GM12878 (cell line): ENCODE measurements at regions not wholly inside any gene's neighbourhood (a gene's known extent, or its start where the extent isn't known, plus 50 kb on each side); places are given as distances from the start of the nearest gene placed in this dataset.

ENCODE experiments used
- ATAC-seq: fragments of 200-7000 bp; cut with Tn5 transposase; 3 replicates; pipeline ENCODE4 v1.9.1; 2020; ENCODE audit warnings: mild to moderate bottlenecking, moderate library complexity
- BruUV-seq: library from RNA; stranded (reverse); fragments of 400-500 nt; replicated peaks from 2 replicates; lab custom pipeline; 2021; lab: Mats Ljungman, UMichigan
- CTCF ChIA-PET: fragments of 300-600 bp; sonication (Branson Sonifier 250); formaldehyde crosslinking; extraction: SDS; loops from one replicate; lab custom pipeline; 2021; ENCODE audit warnings: inconsistent platforms; lab: Yijun Ruan, JAX
- POLR2A ChIA-PET: fragments of 350-600 bp; formaldehyde crosslinking; extraction: SDS; loops from one replicate; lab custom pipeline; 2021; ENCODE audit warnings: inconsistent platforms; lab: Charles Lee
- RAD21 ChIA-PET: fragments of 300-600 bp; sonication (Branson Sonifier 250); formaldehyde crosslinking; loops from one replicate; lab custom pipeline; 2023; ENCODE audit warnings: antibody characterized with exemption; ENCODE audit not compliant: unreplicated experiment; lab: Charles Lee
- SMC1A ChIA-PET: fragments of 300-600 bp; sonication (Branson Sonifier 250); formaldehyde crosslinking; loops from one replicate; lab custom pipeline; 2023; ENCODE audit not compliant: unreplicated experiment, uncharacterized antibody; lab: Charles Lee
- DNase-seq: peaks from one replicate; pipeline ENCODE4 v3.0.0-alpha.2; 2011; ENCODE audit warnings: low read depth, low spot score
- FAIRE-seq: peaks from 3 replicates; lab custom pipeline; 2011; peaks lifted over from hg19 to GRCh38; lab: Jason Lieb, UNC
- H2AFZ ChIP-seq: 2 replicates; pipeline ENCODE4 v1.6.0; 2011; ENCODE audit warnings: low read depth, low read length, control low read depth; ENCODE audit not compliant: control insufficient read depth
- H3K27ac ChIP-seq: 2 replicates; pipeline ENCODE4 v1.5.1; 2011; ENCODE audit warnings: control low read depth; ENCODE audit not compliant: control insufficient read depth, insufficient read depth
- H3K27me3 ChIP-seq, 2 experiments: replicated peaks in 1 of 2; 2 replicates each; pipeline versions ENCODE4 v1.6.0 to v1.6.1; 2011; ENCODE audit warnings: low read length in 1 of 2; ENCODE audit not compliant: control insufficient read depth in 2 of 2, insufficient read depth in 2 of 2
- H3K36me3 ChIP-seq, 2 experiments: 2 replicates each; pipeline ENCODE4 v1.5.1; 2011; ENCODE audit warnings: low read length in 1 of 2; ENCODE audit not compliant: control insufficient read depth in 2 of 2, insufficient read depth in 2 of 2
- H3K4me1 ChIP-seq: 2 replicates; pipeline ENCODE4 v1.6.1; 2011; ENCODE audit warnings: mild to moderate bottlenecking, low read length, moderate library complexity, mixed read lengths; ENCODE audit not compliant: control insufficient read depth, insufficient read depth
- H3K4me2 ChIP-seq: 2 replicates; pipeline ENCODE4 v1.6.0; 2011; ENCODE audit warnings: control low read depth; ENCODE audit not compliant: control insufficient read depth, insufficient read depth
- H3K4me3 ChIP-seq: fragments of 200-600 bp; sonication (generic); 2 replicates; pipeline ENCODE4 v1.5.1; 2016
- H3K79me2 ChIP-seq: 2 replicates; pipeline ENCODE4 v1.6.0; 2011; ENCODE audit warnings: low read length; ENCODE audit not compliant: control insufficient read depth, insufficient read depth
- H3K9ac ChIP-seq: 2 replicates; pipeline ENCODE4 v1.8.0; 2011; ENCODE audit warnings: low read length, control low read depth, mixed read lengths; ENCODE audit not compliant: control insufficient read depth, insufficient read depth
- H3K9me3 ChIP-seq: replicated peaks from 3 replicates; pipeline ENCODE4 v1.5.1; 2011; ENCODE audit warnings: mild to moderate bottlenecking, low read length; ENCODE audit not compliant: control insufficient read depth, insufficient read depth
- H4K20me1 ChIP-seq: 2 replicates; pipeline ENCODE4 v1.6.0; 2011; ENCODE audit not compliant: control insufficient read depth, insufficient read depth
- ETV6 ChIP-seq, 2 experiments: fragments of 450-650 bp in 1 of 2; IDR thresholded peaks in 1 of 2; conservative IDR thresholded peaks in 1 of 2; 2 replicates each; pipeline ENCODE4 v1.6.1; 2014; ENCODE audit warnings: antibody characterized with exemption in 1 of 2, borderline replicate concordance in 1 of 2, low read depth in 1 of 2, mild to moderate bottlenecking in 1 of 2, moderate library complexity in 1 of 2
- IKZF1 ChIP-seq: fragments of 450-650 bp; conservative IDR thresholded peaks from 2 replicates; pipeline ENCODE4 v1.6.1; 2017; ENCODE audit warnings: antibody characterized with exemption, mild to moderate bottlenecking
- IKZF2 ChIP-seq, 2 experiments: fragments of 450-650 bp; IDR thresholded peaks; 2 replicates each; pipeline ENCODE4 v1.6.1; 2017; ENCODE audit warnings: mild to moderate bottlenecking in 2 of 2, moderate library complexity in 2 of 2
- KDM1A ChIP-seq: fragments of 200-600 bp; sonication (generic); IDR thresholded peaks from 2 replicates; pipeline ENCODE4 v1.6.1; 2016; ENCODE audit warnings: borderline replicate concordance
- MEF2B ChIP-seq: fragments of 450-650 bp; IDR thresholded peaks from 2 replicates; pipeline ENCODE4 v1.6.1; 2018; ENCODE audit warnings: mild to moderate bottlenecking, moderate library complexity; ENCODE audit not compliant: partially characterized antibody, poor library complexity, severe bottlenecking
- MTA2 ChIP-seq: fragments of 450-650 bp; IDR thresholded peaks from 2 replicates; pipeline ENCODE4 v1.6.1; 2016; ENCODE audit warnings: low read depth, mild to moderate bottlenecking, moderate library complexity
- ZNF592 ChIP-seq: fragments of 450-650 bp; IDR thresholded peaks from 2 replicates; pipeline ENCODE4 v1.6.1; 2017; ENCODE audit warnings: mild to moderate bottlenecking, moderate library complexity
- WGBS: methylation state at CpG from one replicate; pipeline ENCODE4 v1.1.6; 2016; ENCODE audit warnings: low lambda C conversion rate; ENCODE audit not compliant: insufficient replicate concordance, insufficient coverage; ENCODE audit errors: missing lambda C conversion rate; 5-methylcytosine and 5-hydroxymethylcytosine counted together
- in situ Hi-C: fragments of 300-500 bp; cut with MboI; formaldehyde crosslinking; loops from 9 replicates; pipeline ENCODE4 v1.14.3; 2018; ENCODE audit warnings: mixed read lengths
- intact Hi-C: fragments of 100-400 bp; cut with micrococcal nuclease; formaldehyde crosslinking; loops from one replicate; pipeline ENCODE4 v1.14.2; 2022; ENCODE audit not compliant: unreplicated experiment

DNA sequence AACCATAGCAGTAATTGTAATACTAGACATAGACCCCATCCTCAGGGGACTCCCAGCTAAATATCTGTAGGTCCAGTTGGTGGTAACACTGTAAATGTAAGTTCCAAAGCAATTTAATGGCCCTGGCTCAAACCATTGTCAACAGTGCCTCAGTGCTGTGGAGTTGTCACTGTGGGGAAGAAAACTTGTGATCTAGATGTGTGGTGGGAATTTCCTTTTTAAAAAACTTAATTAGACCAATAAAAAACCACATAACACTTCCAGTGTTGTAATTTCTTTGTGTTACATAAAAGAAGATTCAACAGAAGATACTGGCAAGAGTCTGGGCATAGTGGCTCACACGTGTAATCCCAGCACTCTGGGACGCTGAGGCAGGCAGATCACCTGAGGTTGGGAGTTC lies 138.6 kb upstream of the UMPS start:
- Histone ChIP-seq H3K4me3 (no peak overlapping the region), H3K27ac (no peak overlapping the region; the same call in 1 of the 2 replicates), H3K9ac (no peak overlapping the region), H3K4me1 (peaks cover 22% of the 10 kb centered on the region), H2AFZ (no peak overlapping the region), H3K4me2 (no peak overlapping the region), H3K27me3 (no peaks in the 10 kb centered on the region), H3K79me2 (no peaks in the 10 kb centered on the region), H3K36me3 (no peaks in the 10 kb centered on the region), H4K20me1 (no peaks in the 10 kb centered on the region), H3K9me3 (no peaks in the 10 kb centered on the region)
- in situ Hi-C loops (no loop called here), intact Hi-C loops (no loop called here)
- FAIRE-seq (no peak), DNase-seq (no peak), ATAC-seq (no peak)
- ChIA-PET CTCF (interaction anchor here (0.8 to 2.3 kb wide), 8 partner anchors 14 to 97 kb away, joined by 4 to 12 read pairs (median 5); no protein-coding TSS in a partner anchor), RAD21 (interaction anchor here (0.7 to 3.1 kb wide), 9 partner anchors 15 to 309 kb away, joined by 3 to 17 read pairs (median 4); no protein-coding TSS in a partner anchor), SMC1A (interaction anchor here (0.7 to 4.4 kb wide), 17 partner anchors 9 to 336 kb away, joined by 3 to 21 read pairs (median 5); no protein-coding TSS in a partner anchor), POLR2A (interaction anchor here (1.0 to 2.2 kb wide), 7 partner anchors 10 to 67 kb away, joined by 3 to 7 read pairs (median 5); no protein-coding TSS in a partner anchor)
- BruUV-seq, result no TSS peak
- WGBS, result 86% methylated on average over 2 of the region's 2 CpGs
- TF ChIP-seq MTA2 (peak; percentile 73), IKZF2 (IDR thresholded peaks at IDR 0.05) (peak; percentile 25 to 30; a peak in 1 of 4 replicates), MEF2B (peak; percentile 25), ETV6 (conservative IDR thresholded peaks at IDR 0.05 in 1 of 2, IDR thresholded peaks at IDR 0.05 in 1 of 2; ENCODE audit: borderline replicate concordance in 1 of 2, low read depth in 1 of 2) (no peak), IKZF1 (0 out of 2 replicates have a peak, but pooled peaks have one; percentile 16), ZNF592 (0 out of 2 replicates have a peak, but pooled peaks have one; percentile 13), KDM1A (no peak)
